Trophoblast cell (in vitro differentiated cells and primary cell): ENCODE measurements at regions not wholly inside any gene's neighbourhood (a gene's known extent, or its start where the extent isn't known, plus 50 kb on each side); places are given as distances from the start of the nearest gene placed in this dataset.
"Not testable (repeated sequence)": the region's sequence is repeated elsewhere in the genome, so short reads cannot be mapped to it uniquely, and the experiment has no call there.

Source experiments
- DNase-seq, 2 donors: peaks; one replicate each; pipeline ENCODE4 v3.0.0-alpha.2; 2016
- H2AFZ ChIP-seq: 2 replicates; pipeline ENCODE4 v1.6.1; 2013; ENCODE audit warnings: low read length, moderate library complexity, mild to moderate bottlenecking; ENCODE audit not compliant: insufficient read depth, poor library complexity
- H2AK5ac ChIP-seq: 2 replicates; pipeline ENCODE4 v1.6.1; 2013; ENCODE audit warnings: mild to moderate bottlenecking, low read length
- H2BK120ac ChIP-seq: 2 replicates; pipeline ENCODE4 v1.6.1; 2013; ENCODE audit warnings: low read length, mild to moderate bottlenecking, moderate library complexity; ENCODE audit not compliant: insufficient read depth, poor library complexity
- H2BK12ac ChIP-seq: 2 replicates; pipeline ENCODE4 v1.6.1; 2013; ENCODE audit warnings: mild to moderate bottlenecking, low read length, moderate library complexity
- H2BK5ac ChIP-seq: 2 replicates; pipeline ENCODE4 v1.6.1; 2013; ENCODE audit warnings: low read length, low read depth, moderate library complexity, mild to moderate bottlenecking; ENCODE audit not compliant: poor library complexity
- H3K14ac ChIP-seq: 2 replicates; pipeline ENCODE4 v1.6.1; 2013; ENCODE audit warnings: mild to moderate bottlenecking, low read length
- H3K18ac ChIP-seq: 2 replicates; pipeline ENCODE4 v1.6.1; 2013; ENCODE audit warnings: mild to moderate bottlenecking, low read length
- H3K23ac ChIP-seq: 2 replicates; pipeline ENCODE4 v1.6.1; 2013; ENCODE audit warnings: low read length
- H3K27ac ChIP-seq: 2 replicates; pipeline ENCODE4 v1.5.1; 2013; ENCODE audit warnings: low read depth, mild to moderate bottlenecking, inconsistent platforms, low read length, moderate library complexity
- H3K27me3 ChIP-seq: 2 replicates; pipeline ENCODE4 v1.6.1; 2013; ENCODE audit warnings: inconsistent platforms, mild to moderate bottlenecking, low read length, moderate library complexity; ENCODE audit not compliant: insufficient read depth
- H3K36me3 ChIP-seq, 2 experiments: 1 replicate in 1 of 2; 2 replicates in 1 of 2; pipeline ENCODE4 v1.6.1; 2013; ENCODE audit warnings: low read length in 2 of 2, mild to moderate bottlenecking in 2 of 2, moderate library complexity in 1 of 2; ENCODE audit not compliant: insufficient read depth in 2 of 2, control insufficient read depth in 1 of 2
- H3K4ac ChIP-seq: 2 replicates; pipeline ENCODE4 v1.6.1; 2013; ENCODE audit warnings: low read depth, mild to moderate bottlenecking, low read length, moderate library complexity
- H3K4me1 ChIP-seq, 2 experiments: 1 replicate in 1 of 2; 2 replicates in 1 of 2; pipeline ENCODE4 v1.6.1; 2013; ENCODE audit warnings: low read length in 2 of 2, mild to moderate bottlenecking in 2 of 2, moderate library complexity in 1 of 2; ENCODE audit not compliant: insufficient read depth in 2 of 2, control insufficient read depth in 1 of 2
- H3K4me2 ChIP-seq: 2 replicates; pipeline ENCODE4 v1.6.1; 2013; ENCODE audit warnings: inconsistent platforms, mild to moderate bottlenecking, low read length, moderate library complexity
- H3K4me3 ChIP-seq: 2 replicates; pipeline ENCODE4 v1.5.1; 2013; ENCODE audit warnings: mild to moderate bottlenecking, low read depth, low read length, inconsistent platforms
- H3K79me1 ChIP-seq: one replicate; pipeline ENCODE4 v1.6.1; 2013; ENCODE audit warnings: low read length
- H3K79me2 ChIP-seq: 2 replicates; pipeline ENCODE4 v1.6.1; 2013; ENCODE audit warnings: low read length, mild to moderate bottlenecking; ENCODE audit not compliant: control insufficient read depth, insufficient read depth, poor library complexity
- H3K9ac ChIP-seq: 2 replicates; pipeline ENCODE4 v1.6.1; 2013; ENCODE audit warnings: mild to moderate bottlenecking, low read length
- H3K9me3 ChIP-seq: 2 replicates; pipeline ENCODE4 v1.6.1; 2013; ENCODE audit warnings: low read depth, mild to moderate bottlenecking, control low read depth, inconsistent platforms, low read length; ENCODE audit not compliant: insufficient read depth
- H4K12ac ChIP-seq: 2 replicates; pipeline ENCODE4 v1.6.1; 2013; ENCODE audit warnings: low read depth, mild to moderate bottlenecking, low read length, moderate library complexity
- H4K8ac ChIP-seq: 2 replicates; pipeline ENCODE4 v1.6.1; 2013; ENCODE audit warnings: low read depth, mild to moderate bottlenecking, low read length, moderate library complexity
- H4K91ac ChIP-seq: one replicate; pipeline ENCODE4 v1.6.1; 2013; ENCODE audit warnings: low read depth, mild to moderate bottlenecking, low read length, moderate library complexity
- WGBS: extraction: QIAGEN DNeasy Blood & Tissue Kit; methylation state at CpG from one replicate; pipeline ENCODE4 v1.1.7; 2013; ENCODE audit warnings: missing lambda C conversion rate; ENCODE audit not compliant: insufficient read length, insufficient coverage; ENCODE audit errors: extremely low coverage; 5-methylcytosine and 5-hydroxymethylcytosine counted together

DNA sequence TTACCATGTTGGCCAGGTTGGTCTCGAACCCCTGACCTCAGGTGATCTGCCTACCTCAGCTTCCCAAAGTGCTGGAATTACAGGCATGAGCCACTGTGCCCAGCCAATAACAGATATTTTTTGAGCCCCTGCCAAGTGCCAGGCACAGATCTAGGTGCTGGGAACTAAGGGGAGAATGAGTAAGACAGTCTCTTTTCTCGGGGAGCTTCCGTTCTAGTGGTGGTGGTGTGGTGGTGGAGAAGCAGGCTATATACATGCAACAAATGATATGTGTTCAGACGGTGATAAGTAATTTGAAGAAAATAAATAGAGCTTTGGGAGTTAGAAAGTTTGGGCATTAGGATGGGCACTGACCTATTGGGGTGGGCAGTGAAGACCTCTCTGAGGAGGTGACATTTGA is 76.7 kb upstream of the VKORC1L1 start:
- no CpG with 5 or more reads among the region's 4 CpGs for WGBS
- peaks cover 8% of the 10 kb centered on the region for H3K79me1 ChIP-seq
- H2BK12ac ChIP-seq: no peak overlapping the region
- no peak overlapping the region for H3K27ac ChIP-seq
- H3K14ac ChIP-seq: peak overlapping the region; percentile 24
- no peak overlapping the region for H4K91ac ChIP-seq
- no peak overlapping the region for H2BK120ac ChIP-seq
- no peak overlapping the region for H3K23ac ChIP-seq
- no peak overlapping the region for H3K4ac ChIP-seq
- H2AK5ac ChIP-seq: peak overlapping the region; percentile 44
- no peak overlapping the region for H3K4me2 ChIP-seq
- H3K4me1 ChIP-seq: peaks cover 4 to 12% of the 10 kb centered on the region in 2 experiments
- no peak overlapping the region for H3K9ac ChIP-seq
- no peak overlapping the region for H3K4me3 ChIP-seq
- no peak overlapping the region for H2AFZ ChIP-seq
- no peaks in the 10 kb centered on the region for H3K79me2 ChIP-seq
- no peak overlapping the region for H2BK5ac ChIP-seq
- DNase-seq: no peak
- no peak overlapping the region for H4K12ac ChIP-seq
- H3K36me3 ChIP-seq: no peaks in the 10 kb centered on the region
- no peaks in the 10 kb centered on the region for H3K27me3 ChIP-seq
- H3K18ac ChIP-seq: no peak overlapping the region
- H3K9me3 ChIP-seq: no peaks in the 10 kb centered on the region
- no peak overlapping the region for H4K8ac ChIP-seq

- H3K9ac ChIP-seq, H3K4ac ChIP-seq, H2BK120ac ChIP-seq, H3K9me3 ChIP-seq, H3K14ac ChIP-seq, H2BK5ac ChIP-seq, H3K23ac ChIP-seq, H3K36me3 ChIP-seq, H4K91ac ChIP-seq, H3K4me3 ChIP-seq, H2AFZ ChIP-seq, H3K79me2 ChIP-seq, H3K27me3 ChIP-seq, H3K27ac ChIP-seq, H2AK5ac ChIP-seq, H2BK12ac ChIP-seq, H4K12ac ChIP-seq, H3K4me2 ChIP-seq, H3K18ac ChIP-seq, H4K8ac ChIP-seq, H3K79me1 ChIP-seq: not testable (repeated sequence)
- WGBS: no CpG with 5 or more reads among the region's 9 CpGs
- H3K4me1 ChIP-seq: peaks cover 6 to 12% of the 10 kb centered on the region in 2 experiments
- peak; percentile 65 to 69 for DNase-seq
Measured at GRCh38 chr7:65797086-65797485, 75.8 kb upstream of the VKORC1L1 start.

DNA sequence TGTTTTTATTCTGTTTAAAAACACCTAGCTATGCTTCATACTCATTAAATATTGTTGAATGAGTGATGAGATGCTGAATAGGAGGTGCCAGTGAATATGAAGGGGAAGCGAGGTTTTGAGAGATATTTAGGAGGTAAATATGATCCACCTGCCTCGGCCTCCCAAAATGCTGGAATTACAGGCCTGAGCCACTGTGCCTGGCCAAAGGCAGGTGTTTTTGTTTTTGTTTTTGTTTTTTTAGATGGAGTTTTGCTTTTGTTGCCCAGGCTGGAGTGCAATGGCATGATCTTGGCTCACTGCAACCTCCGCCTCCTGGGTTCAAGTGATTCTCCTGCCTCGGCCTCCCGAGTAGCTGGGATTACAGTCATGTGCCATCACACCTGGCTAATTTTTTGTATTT is 75.3 kb upstream of the VKORC1L1 start:
- 100% methylated on average over 1 of the region's 5 CpGs for WGBS
- H2BK12ac ChIP-seq, H4K12ac ChIP-seq, H2BK5ac ChIP-seq, H3K14ac ChIP-seq, H2AK5ac ChIP-seq, H3K79me2 ChIP-seq, H3K27me3 ChIP-seq, H3K9me3 ChIP-seq, H3K36me3 ChIP-seq, H2BK120ac ChIP-seq, H3K27ac ChIP-seq, H2AFZ ChIP-seq, H3K4me2 ChIP-seq, H3K4ac ChIP-seq, H3K79me1 ChIP-seq, H3K4me3 ChIP-seq, H4K8ac ChIP-seq, H3K23ac ChIP-seq, H3K18ac ChIP-seq, DNase-seq, H4K91ac ChIP-seq, H3K9ac ChIP-seq: not testable (repeated sequence)
- H3K4me1 ChIP-seq: peaks cover 6 to 12% of the 10 kb centered on the region in 2 experiments

GRCh38 chr7:65798111-65799075 is 74.5 kb upstream of the VKORC1L1 start:
- H2BK12ac ChIP-seq: no peak overlapping the region
- no peak overlapping the region for H3K4me2 ChIP-seq
- peak in 1 of 2 donors; percentile 42 for DNase-seq
- no peak overlapping the region for H3K4me3 ChIP-seq
- H3K4ac ChIP-seq: no peak overlapping the region
- H2BK5ac ChIP-seq: no peak overlapping the region
- H3K36me3 ChIP-seq: no peaks in the 10 kb centered on the region
- H4K12ac ChIP-seq: no peak overlapping the region
- no peaks in the 10 kb centered on the region for H3K79me2 ChIP-seq
- H3K27me3 ChIP-seq: no peaks in the 10 kb centered on the region
- H2BK120ac ChIP-seq: no peak overlapping the region
- no peak overlapping the region for H4K91ac ChIP-seq
- H3K4me1 ChIP-seq: peaks cover 6 to 12% of the 10 kb centered on the region in 2 experiments
- H3K14ac ChIP-seq: no peak overlapping the region
- no peak overlapping the region for H2AFZ ChIP-seq
- no CpG with 5 or more reads among the region's 5 CpGs for WGBS
- no peak overlapping the region for H3K23ac ChIP-seq
- peaks cover 8% of the 10 kb centered on the region for H3K79me1 ChIP-seq
- H3K27ac ChIP-seq: no peak overlapping the region
- no peak overlapping the region for H4K8ac ChIP-seq
- no peak overlapping the region for H3K9ac ChIP-seq
- no peaks in the 10 kb centered on the region for H3K9me3 ChIP-seq
- no peak overlapping the region for H3K18ac ChIP-seq
- no peak overlapping the region for H2AK5ac ChIP-seq
